ENCODE measurements at regions not wholly inside any gene's neighbourhood (a gene's known extent, or its start where the extent isn't known, plus 50 kb on each side); places are given as distances from the start of the nearest gene placed in this dataset.

- Histone ChIP-seq H3K27ac (ENCODE audit: low read depth, low read length) (no peak overlapping the region), H3K9me3 (ENCODE audit: insufficient read depth, low read depth, low read length) (no peaks in the 10 kb centered on the region), H3K36me3 (ENCODE audit: insufficient read depth, low read length) (no peaks in the 10 kb centered on the region), H3K9ac (ENCODE audit: low read depth, low read length) (no peak overlapping the region), H3K27me3 (ENCODE audit: insufficient read depth, low read length) (peaks cover 16% of the 10 kb centered on the region; the same call in 1 of the 2 replicates), H3K4me1 (ENCODE audit: insufficient read depth, low read length) (no peaks in the 10 kb centered on the region), H3K4me3 (ENCODE audit: low read length) (no peak overlapping the region)
- WGBS: 93% methylated on average over 2 of the region's 3 CpGs
These were observed 276.9 kb downstream of the IRF8 start for GRCh38 chr16:86175816-86176215.

- Histone ChIP-seq H3K9ac (ENCODE audit: low read depth, low read length) (no peak overlapping the region), H3K27me3 (ENCODE audit: insufficient read depth, low read length) (peaks cover 16% of the 10 kb centered on the region; the same call in 1 of the 2 replicates), H3K9me3 (ENCODE audit: insufficient read depth, low read depth, low read length) (no peaks in the 10 kb centered on the region), H3K4me3 (ENCODE audit: low read length) (no peak overlapping the region), H3K36me3 (ENCODE audit: insufficient read depth, low read length) (no peaks in the 10 kb centered on the region), H3K27ac (ENCODE audit: low read depth, low read length) (no peak overlapping the region), H3K4me1 (ENCODE audit: insufficient read depth, low read length) (no peaks in the 10 kb centered on the region)
- WGBS: 89% methylated on average over 3 of the region's 3 CpGs
These were observed 277.5 kb downstream of the IRF8 start for GRCh38 chr16:86176462-86176861.

GRCh38 chr16:86180244-86180643, 281.3 kb downstream of the IRF8 start:
- Histone ChIP-seq H3K27me3 (ENCODE audit: insufficient read depth, low read length) (no peaks in the 10 kb centered on the region), H3K36me3 (ENCODE audit: insufficient read depth, low read length) (no peaks in the 10 kb centered on the region), H3K9me3 (ENCODE audit: insufficient read depth, low read depth, low read length) (no peaks in the 10 kb centered on the region), H3K27ac (ENCODE audit: low read depth, low read length) (no peak overlapping the region), H3K4me1 (ENCODE audit: insufficient read depth, low read length) (no peaks in the 10 kb centered on the region), H3K9ac (ENCODE audit: low read depth, low read length) (no peak overlapping the region), H3K4me3 (ENCODE audit: low read length) (no peak overlapping the region)
- WGBS: 88% methylated on average over 13 of the region's 13 CpGs

- Histone ChIP-seq H3K9ac (ENCODE audit: low read depth, low read length) (no peak overlapping the region), H3K27ac (ENCODE audit: low read depth, low read length) (no peak overlapping the region), H3K36me3 (ENCODE audit: insufficient read depth, low read length) (no peaks in the 10 kb centered on the region), H3K9me3 (ENCODE audit: insufficient read depth, low read depth, low read length) (no peaks in the 10 kb centered on the region), H3K4me3 (ENCODE audit: low read length) (no peak overlapping the region), H3K4me1 (ENCODE audit: insufficient read depth, low read length) (no peaks in the 10 kb centered on the region), H3K27me3 (ENCODE audit: insufficient read depth, low read length) (no peaks in the 10 kb centered on the region)
- WGBS: 93% methylated on average over 4 of the region's 4 CpGs
These were observed 281.8 kb downstream of the IRF8 start for GRCh38 chr16:86180780-86181179.

- Histone ChIP-seq H3K9me3 (ENCODE audit: insufficient read depth, low read depth, low read length) (no peaks in the 10 kb centered on the region), H3K4me1 (ENCODE audit: insufficient read depth, low read length) (no peaks in the 10 kb centered on the region), H3K27me3 (ENCODE audit: insufficient read depth, low read length) (no peaks in the 10 kb centered on the region), H3K36me3 (ENCODE audit: insufficient read depth, low read length) (no peaks in the 10 kb centered on the region), H3K27ac (ENCODE audit: low read depth, low read length) (no peak overlapping the region), H3K4me3 (ENCODE audit: low read length) (no peak overlapping the region), H3K9ac (ENCODE audit: low read depth, low read length) (no peak overlapping the region)
- 86% methylated on average over 15 of the region's 15 CpGs for WGBS
These were observed 282.6 kb downstream of the IRF8 start for GRCh38 chr16:86181526-86181925.

- no peak overlapping the region for H3K9ac ChIP-seq (ENCODE audit: low read depth, low read length)
These were observed 285.2 kb downstream of the IRF8 start for GRCh38 chr16:86184185-86184584.

GRCh38 chr16:86185089-86185488, 286.1 kb downstream of the IRF8 start:
- Histone ChIP-seq H3K27ac (ENCODE audit: low read depth, low read length) (no peak overlapping the region), H3K4me1 (ENCODE audit: insufficient read depth, low read length) (no peaks in the 10 kb centered on the region), H3K36me3 (ENCODE audit: insufficient read depth, low read length) (no peaks in the 10 kb centered on the region), H3K4me3 (ENCODE audit: low read length) (no peak overlapping the region), H3K9me3 (ENCODE audit: insufficient read depth, low read depth, low read length) (no peaks in the 10 kb centered on the region), H3K27me3 (ENCODE audit: insufficient read depth, low read length) (no peaks in the 10 kb centered on the region), H3K9ac (ENCODE audit: low read depth, low read length) (no peak overlapping the region)
- WGBS: 77% methylated on average over 6 of the region's 6 CpGs

More at GRCh38 chr16:86184185-86184584, 285.2 kb downstream of the IRF8 start:
- no peak overlapping the region for H3K27ac ChIP-seq (ENCODE audit: low read depth, low read length)
- no peaks in the 10 kb centered on the region for H3K36me3 ChIP-seq (ENCODE audit: insufficient read depth, low read length)
- H3K4me1 ChIP-seq (ENCODE audit: insufficient read depth, low read length): no peaks in the 10 kb centered on the region
- H3K4me3 ChIP-seq (ENCODE audit: low read length): no peak overlapping the region
- H3K9me3 ChIP-seq (ENCODE audit: insufficient read depth, low read depth, low read length): no peaks in the 10 kb centered on the region
- WGBS: 89% methylated on average over 6 of the region's 6 CpGs
- no peaks in the 10 kb centered on the region for H3K27me3 ChIP-seq (ENCODE audit: insufficient read depth, low read length)

GRCh38 chr16:86186313-86186712, 287.4 kb downstream of the IRF8 start:
- no peaks in the 10 kb centered on the region for H3K27me3 ChIP-seq (ENCODE audit: insufficient read depth, low read length)
- H3K9ac ChIP-seq (ENCODE audit: low read depth, low read length): no peak overlapping the region
- H3K4me1 ChIP-seq (ENCODE audit: insufficient read depth, low read length): no peaks in the 10 kb centered on the region
- H3K4me3 ChIP-seq (ENCODE audit: low read length): no peak overlapping the region
- H3K9me3 ChIP-seq (ENCODE audit: insufficient read depth, low read depth, low read length): no peaks in the 10 kb centered on the region
- no peak overlapping the region for H3K27ac ChIP-seq (ENCODE audit: low read depth, low read length)
- WGBS: 89% methylated on average over 12 of the region's 13 CpGs
- H3K36me3 ChIP-seq (ENCODE audit: insufficient read depth, low read length): no peaks in the 10 kb centered on the region

- 97% methylated on average over 3 of the region's 4 CpGs for WGBS
These were observed 291.0 kb downstream of the IRF8 start for GRCh38 chr16:86189934-86190333.

GRCh38 chr16:86191663-86192062, 292.7 kb downstream of the IRF8 start:
- no peak overlapping the region for H3K27ac ChIP-seq (ENCODE audit: low read depth, low read length)
- no peaks in the 10 kb centered on the region for H3K36me3 ChIP-seq (ENCODE audit: insufficient read depth, low read length)
- no peak overlapping the region for H3K9ac ChIP-seq (ENCODE audit: low read depth, low read length)
- H3K27me3 ChIP-seq (ENCODE audit: insufficient read depth, low read length): no peaks in the 10 kb centered on the region
- H3K9me3 ChIP-seq (ENCODE audit: insufficient read depth, low read depth, low read length): no peaks in the 10 kb centered on the region
- H3K4me1 ChIP-seq (ENCODE audit: insufficient read depth, low read length): peaks cover 18% of the 10 kb centered on the region
- 64% methylated on average over 14 of the region's 14 CpGs for WGBS
- no peak overlapping the region for H3K4me3 ChIP-seq (ENCODE audit: low read length)

More at GRCh38 chr16:86189934-86190333, 291.0 kb downstream of the IRF8 start:
- no peak overlapping the region for H3K9ac ChIP-seq (ENCODE audit: low read depth, low read length)
- H3K4me3 ChIP-seq (ENCODE audit: low read length): no peak overlapping the region
- no peak overlapping the region for H3K27ac ChIP-seq (ENCODE audit: low read depth, low read length)
- H3K4me1 ChIP-seq (ENCODE audit: insufficient read depth, low read length): peaks cover 5% of the 10 kb centered on the region; the same call in 1 of the 2 replicates
- no peaks in the 10 kb centered on the region for H3K36me3 ChIP-seq (ENCODE audit: insufficient read depth, low read length)
- no peaks in the 10 kb centered on the region for H3K9me3 ChIP-seq (ENCODE audit: insufficient read depth, low read depth, low read length)
- H3K27me3 ChIP-seq (ENCODE audit: insufficient read depth, low read length): no peaks in the 10 kb centered on the region

GRCh38 chr16:86193528-86194193, 294.7 kb downstream of the IRF8 start:
- H3K27me3 ChIP-seq (ENCODE audit: insufficient read depth, low read length): no peaks in the 10 kb centered on the region
- H3K9me3 ChIP-seq (ENCODE audit: insufficient read depth, low read depth, low read length): no peaks in the 10 kb centered on the region
- WGBS: 93% methylated on average over 14 of the region's 15 CpGs
- no peak overlapping the region for H3K9ac ChIP-seq (ENCODE audit: low read depth, low read length)
- H3K27ac ChIP-seq (ENCODE audit: low read depth, low read length): no peak overlapping the region
- H3K36me3 ChIP-seq (ENCODE audit: insufficient read depth, low read length): no peaks in the 10 kb centered on the region
- no peak overlapping the region for H3K4me3 ChIP-seq (ENCODE audit: low read length)
- peaks cover 24% of the 10 kb centered on the region for H3K4me1 ChIP-seq (ENCODE audit: insufficient read depth, low read length)

All from HUES64 (cell line).